ENCODE measurements at regions not wholly inside any gene's neighbourhood (a gene's known extent, or its start where the extent isn't known, plus 50 kb on each side); places are given as distances from the start of the nearest gene placed in this dataset.
"Not testable (repeated sequence)": the region's sequence is repeated elsewhere in the genome, so short reads cannot be mapped to it uniquely, and the experiment has no call there.

DNA sequence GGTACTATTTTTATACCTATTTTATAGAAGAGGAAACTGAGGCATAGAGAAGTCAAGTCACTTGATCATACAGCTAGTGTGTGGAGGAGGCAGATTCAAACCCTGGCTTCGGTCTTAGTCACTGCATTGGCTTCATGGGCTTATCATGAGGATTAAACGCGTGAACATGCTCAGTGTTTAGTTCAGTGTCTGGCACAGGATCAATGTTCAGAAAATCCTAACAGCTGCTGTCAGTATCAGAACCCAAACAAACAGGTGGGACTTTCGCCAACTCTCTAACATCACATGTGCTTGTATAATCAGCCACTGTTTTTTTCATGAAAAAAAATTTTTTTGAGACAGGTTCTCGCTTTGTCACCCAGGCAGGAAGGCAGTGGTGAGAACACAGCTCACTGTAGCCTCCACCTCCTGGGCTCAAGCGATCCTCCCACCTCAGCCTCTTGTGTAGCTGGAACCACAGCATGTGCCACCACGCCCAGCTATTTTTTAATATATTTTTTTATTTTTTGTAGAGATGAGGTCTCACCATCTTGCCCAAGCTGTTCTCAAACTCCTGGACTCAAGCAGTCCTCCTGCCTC is 207.2 kb downstream of the NPIPA7 start:
- not testable (repeated sequence) for ATAC-seq (ENCODE audit: insufficient read depth, low read depth); H3K9ac ChIP-seq (ENCODE audit: low read depth, low read length); H3K27me3 ChIP-seq (ENCODE audit: insufficient read depth, low read length, poor library complexity); H3K27ac ChIP-seq (ENCODE audit: low read length); H4K20me1 ChIP-seq (ENCODE audit: insufficient read depth, low read length); H3K4me3 ChIP-seq (ENCODE audit: low read depth in 1 of 2, low read length in 2 of 2); H3K79me2 ChIP-seq (ENCODE audit: insufficient read depth, low read length); H3K36me3 ChIP-seq (ENCODE audit: insufficient read depth, low read length); H3K4me2 ChIP-seq (ENCODE audit: insufficient read depth, low read length); H2AFZ ChIP-seq (ENCODE audit: low read depth, low read length); H3K9me3 ChIP-seq (ENCODE audit: insufficient read depth, low read length, severe bottlenecking); DNase-seq; H3K4me1 ChIP-seq (ENCODE audit: insufficient read depth, low read length)

DNA sequence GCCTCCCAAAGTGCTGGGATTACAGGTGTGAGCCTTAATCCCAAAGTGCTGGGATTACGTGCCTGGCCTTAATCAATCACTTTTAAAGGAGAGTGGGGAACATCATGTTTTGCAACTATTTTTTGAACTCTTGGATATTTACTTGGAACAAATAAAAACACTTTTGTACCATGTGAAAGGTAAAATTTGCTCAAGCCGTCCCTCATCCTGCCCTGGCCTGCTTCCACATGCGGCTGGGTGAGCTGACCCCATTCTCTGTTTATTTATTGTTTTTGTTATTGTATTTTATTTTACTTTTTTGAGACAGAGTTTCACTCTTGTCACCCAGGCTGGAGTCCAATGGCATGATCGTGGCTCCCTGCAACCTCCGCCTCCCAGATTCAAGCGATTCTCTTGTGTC is 208.0 kb downstream of the NPIPA7 start:
- DNase-seq; H3K79me2 ChIP-seq (ENCODE audit: insufficient read depth, low read length); H4K20me1 ChIP-seq (ENCODE audit: insufficient read depth, low read length); H3K4me3 ChIP-seq (ENCODE audit: low read depth in 1 of 2, low read length in 2 of 2); H3K9ac ChIP-seq (ENCODE audit: low read depth, low read length); ATAC-seq (ENCODE audit: insufficient read depth, low read depth); H3K27ac ChIP-seq (ENCODE audit: low read length); H3K27me3 ChIP-seq (ENCODE audit: insufficient read depth, low read length, poor library complexity); H3K36me3 ChIP-seq (ENCODE audit: insufficient read depth, low read length); H3K9me3 ChIP-seq (ENCODE audit: insufficient read depth, low read length, severe bottlenecking); H3K4me1 ChIP-seq (ENCODE audit: insufficient read depth, low read length); H3K4me2 ChIP-seq (ENCODE audit: insufficient read depth, low read length); H2AFZ ChIP-seq (ENCODE audit: low read depth, low read length): not testable (repeated sequence)

DNA sequence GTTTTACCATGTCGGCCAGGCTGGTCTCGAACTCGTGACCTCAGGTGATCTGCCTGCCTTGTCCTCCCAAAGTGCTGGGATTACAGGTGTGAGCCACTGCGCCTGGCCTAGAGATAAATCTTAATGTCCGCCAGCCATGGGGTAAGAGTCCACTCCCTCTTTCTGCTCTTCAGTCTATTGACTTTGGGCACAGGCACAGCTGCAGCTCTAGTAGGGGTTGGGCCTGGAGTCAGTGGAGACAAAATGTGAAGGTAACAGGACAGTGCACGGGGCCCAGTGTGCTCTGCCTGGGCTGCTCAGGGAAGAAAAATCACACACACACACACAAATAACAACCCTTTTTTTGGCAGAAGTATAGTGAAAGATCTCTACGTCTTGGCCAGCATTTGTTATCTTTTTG is 209.5 kb downstream of the NPIPA7 start:
- not testable (repeated sequence) for H3K79me2 ChIP-seq (ENCODE audit: insufficient read depth, low read length); H3K27ac ChIP-seq (ENCODE audit: low read length); H2AFZ ChIP-seq (ENCODE audit: low read depth, low read length); DNase-seq; H3K4me1 ChIP-seq (ENCODE audit: insufficient read depth, low read length); ATAC-seq (ENCODE audit: insufficient read depth, low read depth); H3K9me3 ChIP-seq (ENCODE audit: insufficient read depth, low read length, severe bottlenecking); H3K27me3 ChIP-seq (ENCODE audit: insufficient read depth, low read length, poor library complexity); H4K20me1 ChIP-seq (ENCODE audit: insufficient read depth, low read length); H3K4me3 ChIP-seq (ENCODE audit: low read depth in 1 of 2, low read length in 2 of 2); H3K9ac ChIP-seq (ENCODE audit: low read depth, low read length); H3K4me2 ChIP-seq (ENCODE audit: insufficient read depth, low read length); H3K36me3 ChIP-seq (ENCODE audit: insufficient read depth, low read length)

DNA sequence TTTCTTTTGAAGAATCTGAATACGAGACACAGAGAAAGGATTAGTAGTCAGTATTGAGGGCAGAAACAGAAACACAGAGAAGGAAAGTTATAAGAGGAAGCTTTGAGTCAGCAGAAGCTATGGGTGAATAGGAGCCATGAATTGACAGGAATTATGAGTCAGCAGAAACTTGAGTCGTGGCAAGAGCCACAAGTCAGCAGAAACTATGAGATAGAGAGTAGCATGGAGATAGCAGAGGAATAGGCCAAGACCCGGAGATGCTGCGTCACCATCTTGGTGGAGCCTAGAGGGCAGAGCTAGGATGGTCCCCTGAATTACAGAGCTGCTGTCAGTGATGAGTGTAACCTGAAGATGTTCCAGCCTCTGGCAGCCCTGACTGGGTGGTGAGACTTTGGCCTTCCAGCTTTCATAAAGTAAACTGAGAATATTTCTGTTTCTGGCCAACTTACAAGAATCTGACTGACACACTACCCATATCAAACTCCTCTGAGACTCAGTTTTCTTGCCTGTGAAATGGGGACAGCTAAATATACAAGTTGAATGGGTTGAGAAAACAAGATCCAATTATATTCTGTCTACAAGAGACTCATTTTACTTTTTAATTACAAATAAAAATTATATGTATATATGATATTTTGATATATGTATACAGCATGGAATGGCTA is 211.8 kb downstream of the NPIPA7 start:
- H2AFZ ChIP-seq (ENCODE audit: low read depth, low read length); H3K27ac ChIP-seq (ENCODE audit: low read length); H3K9me3 ChIP-seq (ENCODE audit: insufficient read depth, low read length, severe bottlenecking); H3K4me2 ChIP-seq (ENCODE audit: insufficient read depth, low read length); H3K36me3 ChIP-seq (ENCODE audit: insufficient read depth, low read length); H3K79me2 ChIP-seq (ENCODE audit: insufficient read depth, low read length); H3K27me3 ChIP-seq (ENCODE audit: insufficient read depth, low read length, poor library complexity); DNase-seq; ATAC-seq (ENCODE audit: insufficient read depth, low read depth); H3K4me1 ChIP-seq (ENCODE audit: insufficient read depth, low read length); H3K9ac ChIP-seq (ENCODE audit: low read depth, low read length); H3K4me3 ChIP-seq (ENCODE audit: low read depth in 1 of 2, low read length in 2 of 2); H4K20me1 ChIP-seq (ENCODE audit: insufficient read depth, low read length): not testable (repeated sequence)

DNA sequence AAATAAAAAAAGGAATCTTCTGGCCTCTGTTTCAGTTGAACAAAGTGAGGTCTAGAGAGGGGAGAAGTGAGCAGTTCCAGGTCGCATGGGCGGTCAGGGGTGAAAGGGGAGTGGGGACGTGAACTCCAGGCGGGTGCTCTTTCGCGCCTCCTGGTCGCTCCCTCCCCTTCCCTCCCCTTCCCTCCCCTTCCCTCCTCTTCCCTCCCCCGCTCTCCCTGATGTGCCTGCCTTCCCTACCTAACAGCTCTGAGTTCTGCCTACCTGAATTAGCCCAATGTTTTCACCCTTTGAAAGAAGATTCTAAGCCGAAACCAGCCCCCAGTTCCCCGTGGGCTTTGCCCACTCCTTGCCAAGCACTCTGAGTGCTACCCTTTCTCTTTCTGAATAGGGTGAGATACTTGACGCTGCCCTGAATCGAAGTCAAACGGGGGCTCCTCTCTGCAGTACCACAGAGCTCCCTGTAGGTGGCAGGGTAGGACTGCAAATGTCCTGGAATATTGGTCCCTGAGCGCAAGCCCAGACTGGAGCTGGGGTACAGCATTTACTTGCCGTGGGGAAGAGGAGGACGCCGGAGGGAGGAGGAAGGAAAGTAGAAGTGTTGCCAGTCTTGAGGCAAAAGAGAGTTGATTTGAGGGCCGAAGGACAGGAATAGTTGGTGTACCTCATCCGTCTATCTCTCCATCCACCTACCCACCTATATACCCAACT is 214.4 kb downstream of the NPIPA7 start:
- H3K4me3 ChIP-seq (ENCODE audit: low read depth in 1 of 2, low read length in 2 of 2): not testable (repeated sequence)

DNA sequence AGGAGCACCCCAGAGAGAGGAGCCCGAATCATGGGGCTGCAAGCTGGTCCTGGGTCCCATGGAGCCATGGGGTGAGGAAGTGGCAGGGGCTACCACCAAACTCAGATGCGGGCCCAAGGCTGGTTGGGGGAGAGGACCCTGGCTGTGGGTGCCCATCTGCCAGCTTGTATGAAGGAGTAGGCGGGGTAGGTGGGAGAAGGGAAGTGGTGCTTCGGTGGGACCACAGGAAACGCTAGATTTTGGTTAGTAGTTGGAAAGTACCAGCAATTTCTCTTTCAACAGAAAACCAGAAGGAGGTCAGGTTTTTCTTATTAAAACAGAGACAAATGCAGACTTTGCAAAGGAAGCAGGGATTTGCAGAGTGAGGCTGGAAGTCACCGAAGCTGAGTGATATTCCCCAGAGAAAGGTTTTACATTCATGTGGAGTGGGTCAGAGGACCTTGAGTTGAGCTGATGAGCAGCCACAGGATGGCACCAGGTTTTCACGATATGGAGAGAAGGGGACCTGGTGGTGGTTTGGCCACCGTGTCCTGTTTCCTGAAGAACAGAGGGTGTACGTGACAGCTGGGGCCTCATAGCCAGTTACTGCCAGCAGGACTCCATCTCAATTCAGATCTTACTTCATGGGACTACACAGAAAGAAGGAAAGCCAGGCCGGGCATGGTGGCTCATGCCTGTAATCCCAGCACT is 216.2 kb downstream of the NPIPA7 start:
- H3K4me1 ChIP-seq (ENCODE audit: insufficient read depth, low read length); H4K20me1 ChIP-seq (ENCODE audit: insufficient read depth, low read length); H3K79me2 ChIP-seq (ENCODE audit: insufficient read depth, low read length); H2AFZ ChIP-seq (ENCODE audit: low read depth, low read length); H3K27ac ChIP-seq (ENCODE audit: low read length); H3K9me3 ChIP-seq (ENCODE audit: insufficient read depth, low read length, severe bottlenecking); H3K4me2 ChIP-seq (ENCODE audit: insufficient read depth, low read length); H3K27me3 ChIP-seq (ENCODE audit: insufficient read depth, low read length, poor library complexity); H3K4me3 ChIP-seq (ENCODE audit: low read depth in 1 of 2, low read length in 2 of 2); DNase-seq; H3K36me3 ChIP-seq (ENCODE audit: insufficient read depth, low read length); H3K9ac ChIP-seq (ENCODE audit: low read depth, low read length): not testable (repeated sequence)
- ATAC-seq (ENCODE audit: insufficient read depth, low read depth): peak; percentile 49

More for the DNA sequence above, 214.4 kb downstream of the NPIPA7 start:
- not testable (repeated sequence) for H3K9me3 ChIP-seq (ENCODE audit: insufficient read depth, low read length, severe bottlenecking); H3K36me3 ChIP-seq (ENCODE audit: insufficient read depth, low read length); H3K4me2 ChIP-seq (ENCODE audit: insufficient read depth, low read length); H2AFZ ChIP-seq (ENCODE audit: low read depth, low read length); H3K27ac ChIP-seq (ENCODE audit: low read length); H3K9ac ChIP-seq (ENCODE audit: low read depth, low read length); H3K27me3 ChIP-seq (ENCODE audit: insufficient read depth, low read length, poor library complexity); H4K20me1 ChIP-seq (ENCODE audit: insufficient read depth, low read length); H3K4me1 ChIP-seq (ENCODE audit: insufficient read depth, low read length); H3K79me2 ChIP-seq (ENCODE audit: insufficient read depth, low read length)
- DNase-seq (peak; percentile 56), ATAC-seq (ENCODE audit: insufficient read depth, low read depth) (peak; percentile 85)
- TF ChIP-seq, protein P1, sequence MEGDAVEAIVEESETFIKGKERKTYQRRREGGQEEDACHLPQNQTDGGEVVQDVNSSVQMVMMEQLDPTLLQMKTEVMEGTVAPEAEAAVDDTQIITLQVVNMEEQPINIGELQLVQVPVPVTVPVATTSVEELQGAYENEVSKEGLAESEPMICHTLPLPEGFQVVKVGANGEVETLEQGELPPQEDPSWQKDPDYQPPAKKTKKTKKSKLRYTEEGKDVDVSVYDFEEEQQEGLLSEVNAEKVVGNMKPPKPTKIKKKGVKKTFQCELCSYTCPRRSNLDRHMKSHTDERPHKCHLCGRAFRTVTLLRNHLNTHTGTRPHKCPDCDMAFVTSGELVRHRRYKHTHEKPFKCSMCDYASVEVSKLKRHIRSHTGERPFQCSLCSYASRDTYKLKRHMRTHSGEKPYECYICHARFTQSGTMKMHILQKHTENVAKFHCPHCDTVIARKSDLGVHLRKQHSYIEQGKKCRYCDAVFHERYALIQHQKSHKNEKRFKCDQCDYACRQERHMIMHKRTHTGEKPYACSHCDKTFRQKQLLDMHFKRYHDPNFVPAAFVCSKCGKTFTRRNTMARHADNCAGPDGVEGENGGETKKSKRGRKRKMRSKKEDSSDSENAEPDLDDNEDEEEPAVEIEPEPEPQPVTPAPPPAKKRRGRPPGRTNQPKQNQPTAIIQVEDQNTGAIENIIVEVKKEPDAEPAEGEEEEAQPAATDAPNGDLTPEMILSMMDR (IDR thresholded peaks at IDR 0.05; ENCODE audit: borderline replicate concordance, extremely low read depth, low read length, poor library complexity, severe bottlenecking): peak; percentile 57

DNA sequence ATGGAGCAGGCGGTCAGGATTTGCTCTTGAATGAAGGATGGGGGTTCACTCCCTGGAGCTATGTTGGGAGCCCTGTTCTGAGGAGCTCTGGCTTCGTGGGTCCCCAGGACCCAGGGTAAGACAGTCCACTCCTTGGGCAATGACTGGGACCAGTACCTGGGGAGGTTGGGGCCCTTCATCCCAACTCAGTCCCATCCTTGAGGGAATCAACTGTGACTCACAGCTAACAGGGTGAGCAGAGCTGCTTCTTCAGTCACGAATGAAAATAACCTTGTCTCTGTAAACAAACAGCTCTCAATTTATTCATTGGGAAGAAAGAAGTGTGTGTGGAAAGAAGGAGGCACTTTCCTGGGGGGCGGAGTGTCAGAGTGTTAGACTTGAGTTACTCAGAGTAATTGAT is 222.3 kb downstream of the NPIPA7 start:
- H3K36me3 ChIP-seq (ENCODE audit: insufficient read depth, low read length); H3K4me1 ChIP-seq (ENCODE audit: insufficient read depth, low read length); H3K4me2 ChIP-seq (ENCODE audit: insufficient read depth, low read length); H3K27ac ChIP-seq (ENCODE audit: low read length); H3K9me3 ChIP-seq (ENCODE audit: insufficient read depth, low read length, severe bottlenecking); ATAC-seq (ENCODE audit: insufficient read depth, low read depth); H3K79me2 ChIP-seq (ENCODE audit: insufficient read depth, low read length); H3K27me3 ChIP-seq (ENCODE audit: insufficient read depth, low read length, poor library complexity); H3K4me3 ChIP-seq (ENCODE audit: low read depth in 1 of 2, low read length in 2 of 2); H4K20me1 ChIP-seq (ENCODE audit: insufficient read depth, low read length); H2AFZ ChIP-seq (ENCODE audit: low read depth, low read length); DNase-seq; H3K9ac ChIP-seq (ENCODE audit: low read depth, low read length): not testable (repeated sequence)

Data from DND-41 (cell line).